Kidney (tissue), 13 donors: ENCODE measurements at regions not wholly inside any gene's neighbourhood (a gene's known extent, or its start where the extent isn't known, plus 50 kb on each side); places are given as distances from the start of the nearest gene placed in this dataset.

Source experiments
- DNase-seq, 5 donors: peaks; one replicate each; pipeline ENCODE4 v3.0.0-alpha.2; 2013 to 2020
- FAIRE-seq: peaks from 2 replicates; lab custom pipeline; 2012; peaks lifted over from hg19 to GRCh38; lab: Jason Lieb, UNC
- H3K27ac ChIP-seq, 2 donors: one replicate each; pipeline ENCODE4 v1.7.0; 2013; ENCODE audit warnings: low read depth in 2 of 2, low read length in 2 of 2, inconsistent platforms in 1 of 2
- H3K27me3 ChIP-seq: one replicate; pipeline ENCODE4 v1.7.1; 2013; ENCODE audit warnings: low read length, inconsistent platforms; ENCODE audit not compliant: control insufficient read depth, insufficient read depth
- H3K36me3 ChIP-seq, 3 donors: one replicate each; pipeline versions ENCODE4 v1.7.0 to v1.7.1; 2013; ENCODE audit warnings: low read length in 3 of 3, control low read depth in 1 of 3, inconsistent platforms in 1 of 3; ENCODE audit not compliant: insufficient read depth in 3 of 3, control insufficient read depth in 2 of 3
- H3K4me1 ChIP-seq, 3 donors: one replicate each; pipeline versions ENCODE4 v1.7.0 to v1.7.1; 2013; ENCODE audit warnings: low read length in 3 of 3, inconsistent platforms in 1 of 3, low read depth in 1 of 3; ENCODE audit not compliant: control insufficient read depth in 2 of 3, insufficient read depth in 2 of 3
- H3K4me3 ChIP-seq, 3 donors: one replicate each; pipeline versions ENCODE4 v1.7.0 to v1.8.1; 2013; ENCODE audit warnings: low read length in 3 of 3, control low read depth in 1 of 3, inconsistent platforms in 1 of 3
- H3K9ac ChIP-seq, 3 donors: one replicate each; pipeline versions ENCODE4 v1.7.0 to v1.7.1; 2013; ENCODE audit warnings: low read length in 3 of 3, control low read depth in 1 of 3, inconsistent platforms in 1 of 3
- H3K9me3 ChIP-seq, 3 donors: one replicate each; pipeline versions ENCODE4 v1.7.0 to v1.7.1; 2013; ENCODE audit warnings: low read length in 3 of 3, control low read depth in 1 of 3, inconsistent platforms in 1 of 3; ENCODE audit not compliant: control insufficient read depth in 2 of 3, insufficient read depth in 1 of 3
- intact Hi-C: fragments of 100-400 bp; cut with DNase I; formaldehyde crosslinking; loops from one replicate; pipeline ENCODE4 v1.11.1; 2022
- TF ChIP-seq, protein P1 (sequence below): IDR thresholded peaks from 3 replicates; pipeline ENCODE4 v1.5.1; 2012; ENCODE audit warnings: mild to moderate bottlenecking, moderate library complexity, borderline replicate concordance; ENCODE audit not compliant: insufficient read depth; ENCODE audit errors: extremely low read depth
- donor health status: control.
- donor health status: control.
- donor health status: control.
- donor health status: control.
- donor health status: control.
- donor health status: DM: yes; HTN: yes; CAD: no.
- donor health status: Normal renal cell carcinoma (clear cell type).

- H3K4me1 ChIP-seq = no peaks in the 10 kb centered on the region
- no peaks in the 10 kb centered on the region for H3K27me3 ChIP-seq
- intact Hi-C loops = no loop called here
- no peak overlapping the region for H3K27ac ChIP-seq
- no peak for FAIRE-seq
- H3K9ac ChIP-seq = no peak overlapping the region
- H3K9me3 ChIP-seq = no peaks in the 10 kb centered on the region
- TF ChIP-seq, protein P1, sequence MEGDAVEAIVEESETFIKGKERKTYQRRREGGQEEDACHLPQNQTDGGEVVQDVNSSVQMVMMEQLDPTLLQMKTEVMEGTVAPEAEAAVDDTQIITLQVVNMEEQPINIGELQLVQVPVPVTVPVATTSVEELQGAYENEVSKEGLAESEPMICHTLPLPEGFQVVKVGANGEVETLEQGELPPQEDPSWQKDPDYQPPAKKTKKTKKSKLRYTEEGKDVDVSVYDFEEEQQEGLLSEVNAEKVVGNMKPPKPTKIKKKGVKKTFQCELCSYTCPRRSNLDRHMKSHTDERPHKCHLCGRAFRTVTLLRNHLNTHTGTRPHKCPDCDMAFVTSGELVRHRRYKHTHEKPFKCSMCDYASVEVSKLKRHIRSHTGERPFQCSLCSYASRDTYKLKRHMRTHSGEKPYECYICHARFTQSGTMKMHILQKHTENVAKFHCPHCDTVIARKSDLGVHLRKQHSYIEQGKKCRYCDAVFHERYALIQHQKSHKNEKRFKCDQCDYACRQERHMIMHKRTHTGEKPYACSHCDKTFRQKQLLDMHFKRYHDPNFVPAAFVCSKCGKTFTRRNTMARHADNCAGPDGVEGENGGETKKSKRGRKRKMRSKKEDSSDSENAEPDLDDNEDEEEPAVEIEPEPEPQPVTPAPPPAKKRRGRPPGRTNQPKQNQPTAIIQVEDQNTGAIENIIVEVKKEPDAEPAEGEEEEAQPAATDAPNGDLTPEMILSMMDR = no peak
- H3K4me3 ChIP-seq = no peak overlapping the region
- DNase-seq = no peak
- H3K36me3 ChIP-seq = no peaks in the 10 kb centered on the region
These were observed 403.3 kb upstream of the CDH20 start for GRCh38 chr18:60929966-60930365.

DNA sequence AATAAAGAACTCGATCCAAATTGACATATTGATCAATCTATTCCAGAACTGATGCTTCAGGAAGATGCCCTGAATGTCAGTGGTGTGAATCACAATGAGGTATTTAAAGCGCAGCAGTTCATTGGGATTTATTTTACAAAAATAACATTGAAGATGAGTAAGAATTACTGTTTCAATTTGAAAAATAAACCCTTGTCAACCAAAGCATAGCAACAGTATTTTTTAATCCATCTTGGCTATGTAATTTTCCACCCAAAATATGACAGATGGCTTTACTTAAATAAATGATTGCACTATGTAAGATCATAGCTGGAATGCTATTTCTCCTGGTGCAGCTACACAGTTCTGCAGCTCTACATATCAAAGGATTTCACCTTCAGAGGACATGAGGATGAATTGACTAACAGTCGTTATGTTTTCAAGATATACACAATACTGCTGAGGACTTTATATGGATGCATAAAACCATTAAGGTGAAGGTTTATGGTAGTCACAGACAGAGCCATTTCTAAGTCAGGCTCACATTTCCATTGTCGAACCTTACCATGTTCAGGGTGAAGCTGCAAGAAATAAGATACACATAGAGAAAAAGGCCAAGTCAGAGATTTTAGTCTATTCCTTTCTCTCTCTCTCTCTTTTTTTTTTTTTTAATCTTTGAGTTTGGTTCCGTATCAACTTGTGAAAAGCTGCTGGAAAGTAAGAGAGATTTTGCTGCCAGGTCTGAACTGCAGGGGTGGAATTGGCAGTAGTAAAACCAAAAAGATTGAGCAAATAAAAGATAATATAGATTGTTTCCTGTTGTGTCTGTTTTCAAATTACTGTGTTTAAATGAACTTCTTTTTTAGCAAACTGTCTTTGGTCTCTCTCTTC, 398.0 kb upstream of the CDH20 start:
- H3K36me3 ChIP-seq = no peaks in the 10 kb centered on the region
- no peak overlapping the region for H3K27ac ChIP-seq
- no peaks in the 10 kb centered on the region for H3K27me3 ChIP-seq
- no peaks in the 10 kb centered on the region for H3K4me1 ChIP-seq
- no peak overlapping the region for H3K9ac ChIP-seq
- FAIRE-seq = no peak
- H3K4me3 ChIP-seq = no peak overlapping the region
- intact Hi-C loops = no loop called here
- TF ChIP-seq, protein P1 = no peak
- H3K9me3 ChIP-seq = no peaks in the 10 kb centered on the region
- DNase-seq = no peak

GRCh38 chr18:60936101-60936500, 397.1 kb upstream of the CDH20 start:
- no peak overlapping the region for H3K4me3 ChIP-seq
- H3K9me3 ChIP-seq = no peaks in the 10 kb centered on the region
- no peaks in the 10 kb centered on the region for H3K36me3 ChIP-seq
- FAIRE-seq (no peak), DNase-seq (no peak)
- H3K4me1 ChIP-seq = no peaks in the 10 kb centered on the region
- intact Hi-C loops = no loop called here
- TF ChIP-seq, protein P1 = no peak
- H3K27ac ChIP-seq = no peak overlapping the region
- no peaks in the 10 kb centered on the region for H3K27me3 ChIP-seq
- no peak overlapping the region for H3K9ac ChIP-seq
